HepG2 (cell line): ENCODE measurements at regions not wholly inside any gene's neighbourhood (a gene's known extent, or its start where the extent isn't known, plus 50 kb on each side); places are given as distances from the start of the nearest gene placed in this dataset.

Experiments used
- ATAC-seq: fragments of 200-7000 bp; cut with Tn5 transposase; 3 replicates; pipeline ENCODE4 v1.9.1; 2020; ENCODE audit warnings: mild to moderate bottlenecking, moderate library complexity
- BruUV-seq: library from RNA; stranded (reverse); fragments of 400-500 nt; replicated peaks from 2 replicates; lab custom pipeline; 2021; lab: Mats Ljungman, UMichigan
- CTCF ChIA-PET: fragments of 300-600 bp; formaldehyde crosslinking; extraction: SDS; loops from one replicate; lab custom pipeline; 2021; ENCODE audit warnings: low total read pairs, inconsistent platforms, low intra/inter-chr PET ratio; lab: Yijun Ruan, JAX
- POLR2A ChIA-PET: fragments of 350-600 bp; sonication (Branson Sonifier 250); formaldehyde crosslinking; loops from one replicate; lab custom pipeline; 2020; ENCODE audit warnings: antibody characterized with exemption, inconsistent platforms; lab: Yijun Ruan, JAX
- DNase-seq: peaks from one replicate; pipeline ENCODE4 v3.0.0-alpha.2; 2015; ENCODE audit warnings: low spot score
- FAIRE-seq: peaks from 3 replicates; lab custom pipeline; 2011; peaks lifted over from hg19 to GRCh38; lab: Jason Lieb, UNC
- H2AFZ ChIP-seq: one replicate; pipeline ENCODE4 v1.6.1; 2011; ENCODE audit warnings: low read length, inconsistent platforms
- H3K27ac ChIP-seq: fragments of 300-600 bp; 3 replicates; pipeline ENCODE4 v1.8.0; 2011; ENCODE audit warnings: mixed run types, mild to moderate bottlenecking, mixed read lengths, low read length, inconsistent platforms; ENCODE audit not compliant: insufficient read depth; ENCODE audit errors: extremely low read length
- H3K27me3 ChIP-seq, 2 experiments: fragments of 200-600 bp in 1 of 2; 2 replicates in 1 of 2; 3 replicates in 1 of 2; pipeline versions ENCODE4 v1.6.0 to v1.8.0; 2011; ENCODE audit warnings: low read length in 2 of 2, mild to moderate bottlenecking in 2 of 2, moderate library complexity in 2 of 2, inconsistent platforms in 1 of 2; ENCODE audit not compliant: insufficient read depth in 2 of 2, control insufficient read depth in 1 of 2
- H3K36me3 ChIP-seq, 2 experiments: fragments of 200-600 bp in 1 of 2; replicated peaks in 1 of 2; 2 replicates in 1 of 2; 3 replicates in 1 of 2; pipeline versions ENCODE4 v1.5.1 to v1.8.0; 2011; ENCODE audit warnings: low read length in 2 of 2, inconsistent platforms in 1 of 2; ENCODE audit not compliant: insufficient read depth in 2 of 2, control insufficient read depth in 1 of 2
- H3K4me1 ChIP-seq: 2 replicates; pipeline ENCODE4 v1.5.1; 2012; ENCODE audit warnings: low read length, inconsistent platforms; ENCODE audit not compliant: insufficient read depth
- H3K4me2 ChIP-seq: 2 replicates; pipeline ENCODE4 v1.6.0; 2011; ENCODE audit warnings: low read depth, low read length, inconsistent platforms
- H3K4me3 ChIP-seq, 3 experiments: fragments of 200-600 bp in 1 of 3; sonication (generic), shearing (Covaris generic) in 1 of 3; replicated peaks in 1 of 3; 2 replicates each; pipeline ENCODE4 v1.5.1; 2011 to 2016; ENCODE audit warnings: low read length in 3 of 3, inconsistent platforms in 2 of 3, low read depth in 2 of 3, mild to moderate bottlenecking in 2 of 3, control low read depth in 1 of 3, mixed read lengths in 1 of 3; ENCODE audit not compliant: insufficient read depth in 1 of 3
- H3K79me2 ChIP-seq: one replicate; pipeline ENCODE4 v1.6.1; 2011; ENCODE audit warnings: low read length, inconsistent platforms; ENCODE audit not compliant: insufficient read depth
- H3K9ac ChIP-seq: 2 replicates; pipeline ENCODE4 v1.6.0; 2011; ENCODE audit warnings: mild to moderate bottlenecking, low read depth, low read length, inconsistent platforms; ENCODE audit not compliant: insufficient read depth
- H3K9me3 ChIP-seq: 2 replicates; pipeline ENCODE4 v1.5.1; 2012; ENCODE audit warnings: mild to moderate bottlenecking, low read length
- H4K20me1 ChIP-seq: 2 replicates; pipeline ENCODE4 v1.6.0; 2011; ENCODE audit warnings: inconsistent platforms, mild to moderate bottlenecking, low read length, moderate library complexity; ENCODE audit not compliant: insufficient read depth
- HOXA5 ChIP-seq: sonication (generic); formaldehyde crosslinking; IDR thresholded peaks from 2 replicates; pipeline ENCODE4 v1.4.0; 2020; ENCODE audit warnings: missing genetic modification reagents
- MATR3 ChIP-seq: sonication (generic); formaldehyde crosslinking; IDR thresholded peaks from 2 replicates; pipeline ENCODE4 v1.4.0; 2020; ENCODE audit warnings: missing genetic modification reagents
- PAWR ChIP-seq: sonication (generic); formaldehyde crosslinking; IDR thresholded peaks from 2 replicates; pipeline ENCODE4 v1.4.0; 2020; ENCODE audit warnings: missing genetic modification reagents, mild to moderate bottlenecking, borderline replicate concordance
- RFX1 ChIP-seq: fragments of 450-650 bp; IDR thresholded peaks from 2 replicates; pipeline ENCODE4 v1.6.1; 2017
- ZNF510 ChIP-seq: sonication (generic); formaldehyde crosslinking; IDR thresholded peaks from 2 replicates; pipeline ENCODE4 v1.4.0; 2020; ENCODE audit warnings: low read depth, mild to moderate bottlenecking, missing genetic modification reagents
- ZNF589 ChIP-seq: sonication (generic); formaldehyde crosslinking; conservative IDR thresholded peaks from 2 replicates; pipeline ENCODE4 v1.8.0; 2022; ENCODE audit warnings: mild to moderate bottlenecking, moderate library complexity, missing genetic modification reagents
- ZNF772 ChIP-seq: sonication (generic); formaldehyde crosslinking; IDR thresholded peaks from 2 replicates; pipeline ENCODE4 v1.5.0; 2020; ENCODE audit warnings: mild to moderate bottlenecking, missing genetic modification reagents
- WGBS: methylation state at CpG from one replicate; pipeline ENCODE4 v1.1.6; 2017; ENCODE audit warnings: low lambda C conversion rate; 5-methylcytosine and 5-hydroxymethylcytosine counted together
- in situ Hi-C: cut with HindIII; loops from 2 replicates; pipeline ENCODE4 v1.10.0; 2017; ENCODE audit warnings: low pct_unique_long_range_greater_than_20kb; ENCODE audit not compliant: extremely low pct_ligation_motif_present
- intact Hi-C: fragments of 100-400 bp; cut with micrococcal nuclease; formaldehyde crosslinking; loops from one replicate; pipeline ENCODE4 v1.10.0; 2022; ENCODE audit not compliant: unreplicated experiment
- TF ChIP-seq, protein P1 (sequence below): sonication (generic); formaldehyde crosslinking; IDR thresholded peaks from 2 replicates; pipeline ENCODE4 v1.4.0; 2020; ENCODE audit warnings: missing genetic modification reagents, borderline replicate concordance
- TF ChIP-seq, protein P2 (sequence below): sonication (generic); formaldehyde crosslinking; IDR thresholded peaks from 2 replicates; pipeline ENCODE4 v1.5.0; 2020; ENCODE audit warnings: missing genetic modification reagents

DNA sequence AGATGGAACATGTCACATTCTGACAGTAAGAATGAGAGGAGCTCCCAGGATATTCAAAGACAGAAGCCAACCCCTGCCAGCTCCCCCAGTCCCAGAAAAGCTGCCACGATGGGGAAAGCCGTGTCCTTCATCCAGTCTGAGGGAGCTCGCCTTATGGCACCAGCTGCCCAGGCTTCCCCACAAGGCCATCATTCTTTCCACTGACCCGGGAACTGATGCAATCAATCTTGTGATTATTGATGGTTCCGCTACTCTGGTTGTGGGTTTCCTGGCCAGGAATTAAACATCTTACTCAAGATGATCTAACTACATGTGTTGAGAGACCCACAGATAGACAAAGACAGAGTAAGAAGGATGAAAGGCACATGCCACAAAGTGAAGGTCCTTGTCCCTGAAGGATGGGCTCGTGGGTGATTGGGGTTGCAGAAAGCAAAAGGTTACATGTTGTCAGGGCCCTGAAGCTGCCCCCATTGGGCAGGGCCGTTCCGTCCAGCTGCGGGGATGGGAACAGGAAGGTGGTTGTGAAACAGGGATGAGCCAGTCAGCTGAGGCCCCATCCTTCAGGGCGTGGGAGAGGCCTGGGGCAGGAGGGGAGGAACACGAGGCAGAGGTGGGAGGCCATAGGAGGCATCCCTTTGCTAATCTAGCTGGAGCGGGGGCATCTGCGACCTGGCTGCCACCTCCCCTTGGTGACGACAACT is 127.6 kb downstream of the OAT start:
- Histone ChIP-seq H3K4me2 (no peak overlapping the region), H3K4me1 (no peaks in the 10 kb centered on the region), H3K9me3 (no peaks in the 10 kb centered on the region), H3K4me3 (no peak overlapping the region), H3K27ac (no peak overlapping the region), H3K79me2 (no peaks in the 10 kb centered on the region), H3K9ac (no peak overlapping the region), H3K27me3 (peaks cover 0 to 23% of the 10 kb centered on the region in 2 experiments; a peak in 3 of 5 replicates), H3K36me3 (no peaks in the 10 kb centered on the region), H2AFZ (no peak overlapping the region), H4K20me1 (no peaks in the 10 kb centered on the region)
- DNase-seq, result no peak
- in situ Hi-C loops, result no loop called here
- no peak for FAIRE-seq
- intact Hi-C loops, result no loop called here
- BruUV-seq, result no TSS peak
- 49% methylated on average over 14 of the region's 14 CpGs for WGBS
- ATAC-seq, result no peak
- ChIA-PET POLR2A (no interaction called here), CTCF (no interaction called here)
- TF ChIP-seq, protein P1, sequence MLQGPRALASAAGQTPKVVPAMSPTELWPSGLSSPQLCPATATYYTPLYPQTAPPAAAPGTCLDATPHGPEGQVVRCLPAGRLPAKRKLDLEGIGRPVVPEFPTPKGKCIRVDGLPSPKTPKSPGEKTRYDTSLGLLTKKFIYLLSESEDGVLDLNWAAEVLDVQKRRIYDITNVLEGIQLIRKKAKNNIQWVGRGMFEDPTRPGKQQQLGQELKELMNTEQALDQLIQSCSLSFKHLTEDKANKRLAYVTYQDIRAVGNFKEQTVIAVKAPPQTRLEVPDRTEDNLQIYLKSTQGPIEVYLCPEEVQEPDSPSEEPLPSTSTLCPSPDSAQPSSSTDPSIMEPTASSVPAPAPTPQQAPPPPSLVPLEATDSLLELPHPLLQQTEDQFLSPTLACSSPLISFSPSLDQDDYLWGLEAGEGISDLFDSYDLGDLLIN (CRISPR knock-in tag), result no peak
- TF ChIP-seq, protein P2, sequence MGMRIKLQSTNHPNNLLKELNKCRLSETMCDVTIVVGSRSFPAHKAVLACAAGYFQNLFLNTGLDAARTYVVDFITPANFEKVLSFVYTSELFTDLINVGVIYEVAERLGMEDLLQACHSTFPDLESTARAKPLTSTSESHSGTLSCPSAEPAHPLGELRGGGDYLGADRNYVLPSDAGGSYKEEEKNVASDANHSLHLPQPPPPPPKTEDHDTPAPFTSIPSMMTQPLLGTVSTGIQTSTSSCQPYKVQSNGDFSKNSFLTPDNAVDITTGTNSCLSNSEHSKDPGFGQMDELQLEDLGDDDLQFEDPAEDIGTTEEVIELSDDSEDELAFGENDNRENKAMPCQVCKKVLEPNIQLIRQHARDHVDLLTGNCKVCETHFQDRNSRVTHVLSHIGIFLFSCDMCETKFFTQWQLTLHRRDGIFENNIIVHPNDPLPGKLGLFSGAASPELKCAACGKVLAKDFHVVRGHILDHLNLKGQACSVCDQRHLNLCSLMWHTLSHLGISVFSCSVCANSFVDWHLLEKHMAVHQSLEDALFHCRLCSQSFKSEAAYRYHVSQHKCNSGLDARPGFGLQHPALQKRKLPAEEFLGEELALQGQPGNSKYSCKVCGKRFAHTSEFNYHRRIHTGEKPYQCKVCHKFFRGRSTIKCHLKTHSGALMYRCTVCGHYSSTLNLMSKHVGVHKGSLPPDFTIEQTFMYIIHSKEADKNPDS (CRISPR knock-in tag), result no peak
- no peak for TF ChIP-seq ZNF772 (CRISPR knock-in tag)
- TF ChIP-seq MATR3, result no peak
- no peak for TF ChIP-seq ZNF589
- no peak for TF ChIP-seq PAWR (CRISPR knock-in tag)
- TF ChIP-seq HOXA5 (CRISPR knock-in tag), result no peak
- no peak for TF ChIP-seq RFX1
- no peak for TF ChIP-seq ZNF510 (CRISPR knock-in tag)
